ENCODE measurements at regions not wholly inside any gene's neighbourhood (a gene's known extent, or its start where the extent isn't known, plus 50 kb on each side); places are given as distances from the start of the nearest gene placed in this dataset.

- TF ChIP-seq CTCF (IDR thresholded peaks at IDR 0.05; ENCODE audit: low read length) = no peak
- no peak for TF ChIP-seq EZH2 (optimal IDR thresholded peaks at IDR 0.05; ENCODE audit: low read depth, low read length)
Observed at GRCh38 chr4:14222377-14223029, 595.0 kb upstream of the BOD1L1 start.

All from MM.1S (cell line).